Tibial nerve (tissue), 3 donors: ENCODE measurements at regions not wholly inside any gene's neighbourhood (a gene's known extent, or its start where the extent isn't known, plus 50 kb on each side); places are given as distances from the start of the nearest gene placed in this dataset.
"Not testable (repeated sequence)": the region's sequence is repeated elsewhere in the genome, so short reads cannot be mapped to it uniquely, and the experiment has no call there.

Experiments used
- EP300 ChIP-seq, 2 donors: sonication (generic); formaldehyde crosslinking; IDR thresholded peaks; one replicate each; pipeline ENCODE4 v1.6.1; 2017; ENCODE audit warnings: antibody characterized with exemption in 2 of 2, mild to moderate bottlenecking in 1 of 2
- POLR2A ChIP-seq, 2 donors: fragments of 450-650 bp; IDR thresholded peaks; one replicate each; pipeline ENCODE4 v1.6.1; 2017; ENCODE audit warnings: antibody characterized with exemption in 2 of 2, mild to moderate bottlenecking in 2 of 2, moderate library complexity in 2 of 2

GRCh38 chr18:66866427-66866940, 262.6 kb upstream of the CDH19 start:
- not testable (repeated sequence) for TF ChIP-seq EP300, POLR2A (IDR thresholded peaks at IDR 0.05)
